ENCODE measurements at regions not wholly inside any gene's neighbourhood (a gene's known extent, or its start where the extent isn't known, plus 50 kb on each side); places are given as distances from the start of the nearest gene placed in this dataset.

GRCh38 chr18:42442656-42443055, 487.6 kb downstream of the PIK3C3 start:
- FAIRE-seq (no peak), ATAC-seq (no peak), DNase-seq (ENCODE audit: extremely low read depth in 1 of 4, low spot score in 3 of 4) (no peak)
- Histone ChIP-seq H3K9me1 (ENCODE audit: control insufficient read depth, insufficient read depth, low read length) (no peaks in the 10 kb centered on the region), H3K27ac (ENCODE audit: extremely low read depth, low read depth, low read length) (no peak overlapping the region), H3K4me2 (ENCODE audit: insufficient read depth, low read length) (no peak overlapping the region), H3K36me3 (ENCODE audit: control insufficient read depth, insufficient read depth, low read length) (no peaks in the 10 kb centered on the region), H4K20me1 (replicated peaks; ENCODE audit: control insufficient read depth, insufficient read depth, low read length) (no peaks in the 10 kb centered on the region), H3K27me3 (ENCODE audit: control insufficient read depth in 2 of 2, insufficient read depth in 2 of 2, low read length in 2 of 2) (no peaks in the 10 kb centered on the region), H3K79me2 (ENCODE audit: control insufficient read depth, insufficient read depth, low read length) (no peaks in the 10 kb centered on the region), H3K9ac (ENCODE audit: insufficient read depth in 1 of 2, low read depth in 2 of 2, low read length in 2 of 2) (no peak overlapping the region), H3K9me3 (replicated peaks; ENCODE audit: control insufficient read depth, insufficient read depth, low read depth, low read length) (no peaks in the 10 kb centered on the region), H2AFZ (ENCODE audit: low read depth, low read length) (no peak overlapping the region), H3K4me1 (replicated peaks in 1 of 2; ENCODE audit: control insufficient read depth in 2 of 2, insufficient read depth in 2 of 2, low read length in 2 of 2) (no peaks in the 10 kb centered on the region), H3K4me3 (no peak overlapping the region)
- BruUV-seq (replicated peaks) = no TSS peak
- intact Hi-C loops (cut with micrococcal nuclease) = no loop called here
- in situ Hi-C loops (cut with MboI) = no loop called here
- ChIA-PET POLR2A (no interaction called here), CTCF (ENCODE audit: low intra/inter-chr PET ratio) (no interaction called here)
- WGBS (ENCODE audit: insufficient coverage, low coverage, missing lambda C conversion rate) = 3% methylated on average over 3 of the region's 3 CpGs
- no peak for TF ChIP-seq ZFP30 (CRISPR knock-in tag; IDR thresholded peaks at IDR 0.05; ENCODE audit: borderline replicate concordance)
- TF ChIP-seq ZNF445 (CRISPR knock-in tag; IDR thresholded peaks at IDR 0.05; ENCODE audit: low read depth) = no peak
- no peak for TF ChIP-seq ZNF217 (CRISPR knock-in tag; IDR thresholded peaks at IDR 0.05)
- no peak for TF ChIP-seq HSF4 (CRISPR knock-in tag; IDR thresholded peaks at IDR 0.05; ENCODE audit: borderline replicate concordance)
- TF ChIP-seq ZNF609 (CRISPR knock-in tag; IDR thresholded peaks at IDR 0.05; ENCODE audit: borderline replicate concordance) = no peak
- no peak for TF ChIP-seq ZKSCAN3 (CRISPR knock-in tag; IDR thresholded peaks at IDR 0.05)
- no peak for TF ChIP-seq ZBTB12 (CRISPR knock-in tag; IDR thresholded peaks at IDR 0.05)
- no peak for TF ChIP-seq RBBP5 (IDR thresholded peaks at IDR 0.05; ENCODE audit: borderline replicate concordance, insufficient read depth, low read length, poor library complexity, severe bottlenecking)
- no peak for TF ChIP-seq ZNF121 (CRISPR knock-in tag; conservative IDR thresholded peaks at IDR 0.05)
- TF ChIP-seq POU5F1 (IDR thresholded peaks at IDR 0.05; ENCODE audit: borderline replicate concordance, low read depth, low read length, partially characterized antibody) = no peak
- TF ChIP-seq SMARCC2 (IDR thresholded peaks at IDR 0.05; ENCODE audit: low read depth) = no peak
- no peak for TF ChIP-seq RFX7 (CRISPR knock-in tag; IDR thresholded peaks at IDR 0.05)
- no peak for TF ChIP-seq TSHZ1 (CRISPR knock-in tag; IDR thresholded peaks at IDR 0.05)
- TF ChIP-seq TAF15 (IDR thresholded peaks at IDR 0.05; ENCODE audit: low read depth, low read length) = no peak
